OCI-LY3 (cell line): ENCODE measurements at regions not wholly inside any gene's neighbourhood (a gene's known extent, or its start where the extent isn't known, plus 50 kb on each side); places are given as distances from the start of the nearest gene placed in this dataset.

ENCODE experiments used
- EZH2phosphoT487 ChIP-seq: fragments of 200-600 bp; shearing (Covaris generic); IDR thresholded peaks from 2 replicates; pipeline ENCODE4 v1.6.1; 2018; ENCODE audit warnings: antibody characterized with exemption, mixed run types, low read depth
- TF ChIP-seq, protein P1 (sequence below): fragments of 200-600, 300-600 bp; sonication (generic); IDR thresholded peaks from 2 replicates; pipeline ENCODE4 v1.5.1; 2014; ENCODE audit warnings: antibody characterized with exemption, low read length, low read depth

DNA sequence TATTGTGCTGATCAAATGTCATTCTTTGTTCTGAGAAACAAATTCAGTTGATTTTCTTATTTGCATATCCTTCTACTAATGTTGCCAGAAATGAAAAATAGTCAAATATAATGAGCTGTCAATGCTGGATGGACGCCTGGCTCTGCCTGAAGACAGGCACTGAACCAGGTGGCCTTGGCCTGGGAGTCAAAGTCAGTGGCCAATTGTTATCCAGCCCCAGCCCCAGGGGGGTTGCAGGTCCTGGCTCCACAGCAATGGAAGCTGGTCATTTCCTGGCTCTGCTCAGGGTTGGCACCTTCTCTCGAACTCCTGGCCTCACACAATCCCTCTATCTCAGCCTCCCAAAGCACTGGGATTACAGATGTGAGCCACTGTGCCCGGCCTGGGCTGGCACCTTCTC lies 176.8 kb upstream of the GLI2 start:
- TF ChIP-seq, protein P1, sequence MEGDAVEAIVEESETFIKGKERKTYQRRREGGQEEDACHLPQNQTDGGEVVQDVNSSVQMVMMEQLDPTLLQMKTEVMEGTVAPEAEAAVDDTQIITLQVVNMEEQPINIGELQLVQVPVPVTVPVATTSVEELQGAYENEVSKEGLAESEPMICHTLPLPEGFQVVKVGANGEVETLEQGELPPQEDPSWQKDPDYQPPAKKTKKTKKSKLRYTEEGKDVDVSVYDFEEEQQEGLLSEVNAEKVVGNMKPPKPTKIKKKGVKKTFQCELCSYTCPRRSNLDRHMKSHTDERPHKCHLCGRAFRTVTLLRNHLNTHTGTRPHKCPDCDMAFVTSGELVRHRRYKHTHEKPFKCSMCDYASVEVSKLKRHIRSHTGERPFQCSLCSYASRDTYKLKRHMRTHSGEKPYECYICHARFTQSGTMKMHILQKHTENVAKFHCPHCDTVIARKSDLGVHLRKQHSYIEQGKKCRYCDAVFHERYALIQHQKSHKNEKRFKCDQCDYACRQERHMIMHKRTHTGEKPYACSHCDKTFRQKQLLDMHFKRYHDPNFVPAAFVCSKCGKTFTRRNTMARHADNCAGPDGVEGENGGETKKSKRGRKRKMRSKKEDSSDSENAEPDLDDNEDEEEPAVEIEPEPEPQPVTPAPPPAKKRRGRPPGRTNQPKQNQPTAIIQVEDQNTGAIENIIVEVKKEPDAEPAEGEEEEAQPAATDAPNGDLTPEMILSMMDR: no peak
- TF ChIP-seq EZH2phosphoT487: no peak
